Thoracic aorta (tissue), 2 donors: ENCODE measurements at regions not wholly inside any gene's neighbourhood (a gene's known extent, or its start where the extent isn't known, plus 50 kb on each side); places are given as distances from the start of the nearest gene placed in this dataset.

ENCODE experiments used
- ATAC-seq: fragments of 150-250 bp; one replicate; pipeline ENCODE4 v1.8.0; 2017; ENCODE audit warnings: low read depth; ENCODE audit not compliant: insufficient number of reproducible peaks, low FRiP score
- DNase-seq: peaks from one replicate; pipeline ENCODE4 v3.0.0-alpha.2; 2020; ENCODE audit warnings: low spot score
- H3K27ac ChIP-seq, 2 donors: fragments of 200-600 bp; sonication (generic); 1 replicate in 1 of 2; 2 replicates in 1 of 2; pipeline ENCODE4 v1.5.1; 2016; ENCODE audit warnings: mild to moderate bottlenecking in 2 of 2, moderate library complexity in 2 of 2
- H3K27me3 ChIP-seq: fragments of 200-600 bp; sonication (generic); replicated peaks from 2 replicates; pipeline ENCODE4 v1.6.0; 2016; ENCODE audit warnings: mild to moderate bottlenecking; ENCODE audit not compliant: insufficient read depth
- H3K36me3 ChIP-seq: fragments of 200-600 bp; sonication (generic); one replicate; pipeline ENCODE4 v1.5.1; 2016
- H3K4me1 ChIP-seq, 2 donors: fragments of 200-600 bp; sonication (generic); 1 replicate in 1 of 2; 2 replicates in 1 of 2; pipeline versions ENCODE4 v1.5.1 to v1.6.0; 2016; ENCODE audit warnings: low read depth in 2 of 2, mild to moderate bottlenecking in 1 of 2; ENCODE audit not compliant: control insufficient read depth in 1 of 2
- H3K4me3 ChIP-seq: fragments of 200-600 bp; sonication (generic); 2 replicates; pipeline ENCODE4 v1.5.1; 2016; ENCODE audit warnings: mild to moderate bottlenecking
- H3K9me3 ChIP-seq: fragments of 200-600 bp; sonication (generic); 2 replicates; pipeline ENCODE4 v1.5.1; 2016
- TF ChIP-seq, protein P1 (sequence below): fragments of 200-600 bp; sonication (generic); IDR thresholded peaks from one replicate; pipeline ENCODE4 v1.5.1; 2019; ENCODE audit warnings: antibody characterized with exemption

DNA sequence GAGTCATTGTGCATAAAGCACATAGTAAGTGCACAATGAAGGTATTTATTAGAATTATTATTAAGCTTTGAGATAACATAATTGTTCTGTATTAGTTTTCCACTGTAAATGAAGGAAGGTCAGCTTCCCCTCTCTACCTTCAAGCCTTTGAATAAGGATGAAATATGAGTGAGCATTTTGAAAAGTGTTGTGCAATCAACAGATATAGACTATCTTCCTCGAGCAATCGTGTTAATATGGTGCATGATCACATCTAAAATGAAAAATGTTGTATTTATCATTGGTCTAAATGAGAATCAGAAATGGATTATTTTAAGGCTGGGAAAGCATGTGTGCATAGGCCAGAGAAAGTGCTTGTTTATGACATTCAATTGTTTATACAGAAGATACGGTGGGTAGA lies 1474.6 kb upstream of the TENM3 start:
- TF ChIP-seq, protein P1, sequence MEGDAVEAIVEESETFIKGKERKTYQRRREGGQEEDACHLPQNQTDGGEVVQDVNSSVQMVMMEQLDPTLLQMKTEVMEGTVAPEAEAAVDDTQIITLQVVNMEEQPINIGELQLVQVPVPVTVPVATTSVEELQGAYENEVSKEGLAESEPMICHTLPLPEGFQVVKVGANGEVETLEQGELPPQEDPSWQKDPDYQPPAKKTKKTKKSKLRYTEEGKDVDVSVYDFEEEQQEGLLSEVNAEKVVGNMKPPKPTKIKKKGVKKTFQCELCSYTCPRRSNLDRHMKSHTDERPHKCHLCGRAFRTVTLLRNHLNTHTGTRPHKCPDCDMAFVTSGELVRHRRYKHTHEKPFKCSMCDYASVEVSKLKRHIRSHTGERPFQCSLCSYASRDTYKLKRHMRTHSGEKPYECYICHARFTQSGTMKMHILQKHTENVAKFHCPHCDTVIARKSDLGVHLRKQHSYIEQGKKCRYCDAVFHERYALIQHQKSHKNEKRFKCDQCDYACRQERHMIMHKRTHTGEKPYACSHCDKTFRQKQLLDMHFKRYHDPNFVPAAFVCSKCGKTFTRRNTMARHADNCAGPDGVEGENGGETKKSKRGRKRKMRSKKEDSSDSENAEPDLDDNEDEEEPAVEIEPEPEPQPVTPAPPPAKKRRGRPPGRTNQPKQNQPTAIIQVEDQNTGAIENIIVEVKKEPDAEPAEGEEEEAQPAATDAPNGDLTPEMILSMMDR, result no peak
- no peaks in the 10 kb centered on the region for H3K27me3 ChIP-seq
- no peaks in the 10 kb centered on the region for H3K36me3 ChIP-seq
- ATAC-seq (no peak), DNase-seq (no peak)
- no peaks in the 10 kb centered on the region for H3K9me3 ChIP-seq
- no peaks in the 10 kb centered on the region for H3K4me1 ChIP-seq
- H3K27ac ChIP-seq, result no peak overlapping the region
- no peak overlapping the region for H3K4me3 ChIP-seq

DNA sequence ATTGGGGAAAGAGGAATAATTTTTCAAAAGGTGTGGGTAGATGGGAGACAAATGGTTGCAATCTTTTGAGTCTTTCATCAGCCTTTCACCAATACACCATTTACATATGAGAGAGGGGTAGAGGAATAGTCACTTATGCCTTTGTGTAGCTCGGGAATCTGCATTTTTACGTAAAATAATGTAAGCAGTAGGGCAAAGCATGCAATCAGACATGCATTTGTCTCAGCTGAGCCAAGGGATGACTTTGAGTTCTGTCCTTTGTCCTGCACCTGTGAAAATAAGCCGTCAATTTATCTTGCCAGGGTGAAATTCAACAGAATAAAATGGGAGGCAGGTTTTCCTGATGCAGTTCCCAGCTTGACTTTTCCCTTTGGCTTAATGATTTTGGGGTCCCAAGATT lies 1473.4 kb upstream of the TENM3 start:
- TF ChIP-seq, protein P1, result no peak
- no peak overlapping the region for H3K4me3 ChIP-seq
- ATAC-seq (no peak), DNase-seq (no peak)
- no peaks in the 10 kb centered on the region for H3K4me1 ChIP-seq
- H3K36me3 ChIP-seq, result no peaks in the 10 kb centered on the region
- no peaks in the 10 kb centered on the region for H3K27me3 ChIP-seq
- H3K9me3 ChIP-seq, result no peaks in the 10 kb centered on the region
- H3K27ac ChIP-seq, result no peak overlapping the region

DNA sequence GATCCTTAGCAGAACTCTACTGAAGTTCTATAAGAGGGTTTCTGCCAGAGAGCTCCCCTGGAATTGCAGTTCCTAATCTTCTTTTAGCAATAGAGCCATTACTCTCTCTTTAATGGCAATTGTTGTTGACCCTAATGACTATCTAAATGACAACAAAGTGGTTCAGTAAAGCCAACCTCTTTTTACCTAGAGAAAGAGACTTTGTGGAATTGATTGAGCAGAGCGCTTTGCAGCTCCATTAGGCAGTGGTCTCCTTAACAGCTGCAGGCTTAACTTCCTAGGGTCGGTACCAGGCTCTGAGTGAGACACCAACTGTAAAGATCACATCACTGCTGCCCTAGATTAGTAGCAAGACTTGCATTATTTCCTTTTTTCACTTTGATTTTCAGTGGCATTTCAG lies 1472.9 kb upstream of the TENM3 start:
- no peak overlapping the region for H3K4me3 ChIP-seq
- H3K4me1 ChIP-seq, result no peaks in the 10 kb centered on the region
- H3K27ac ChIP-seq, result no peak overlapping the region
- H3K36me3 ChIP-seq, result no peaks in the 10 kb centered on the region
- DNase-seq, result no peak
- TF ChIP-seq, protein P1, result no peak
- H3K9me3 ChIP-seq, result no peaks in the 10 kb centered on the region
- ATAC-seq, result no peak
- H3K27me3 ChIP-seq, result no peaks in the 10 kb centered on the region

DNA sequence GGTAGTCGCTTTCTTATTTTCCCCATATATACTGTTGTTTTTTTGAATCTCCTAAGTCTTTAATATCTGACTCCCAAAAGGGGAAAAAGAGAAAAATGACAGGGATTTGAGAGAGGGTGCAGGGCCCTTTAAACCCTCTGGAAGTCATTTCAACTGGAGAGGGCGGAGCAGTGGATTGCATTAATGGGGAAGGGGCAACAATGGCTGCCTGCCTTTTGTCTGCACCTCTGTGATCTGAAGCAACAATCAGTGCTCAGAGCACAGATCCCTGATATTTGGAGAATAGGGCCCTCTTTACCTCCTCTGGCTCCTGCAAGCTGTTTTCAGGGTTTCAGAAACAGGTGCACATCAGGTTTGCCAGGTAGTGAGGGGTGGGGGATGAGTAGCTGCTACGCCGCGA lies 1458.3 kb upstream of the TENM3 start:
- no peaks in the 10 kb centered on the region for H3K27me3 ChIP-seq
- H3K9me3 ChIP-seq, result no peaks in the 10 kb centered on the region
- TF ChIP-seq, protein P1, result no peak
- no peaks in the 10 kb centered on the region for H3K4me1 ChIP-seq
- ATAC-seq, result no peak
- H3K27ac ChIP-seq, result no peak overlapping the region
- H3K4me3 ChIP-seq, result no peak overlapping the region
- no peak for DNase-seq
- H3K36me3 ChIP-seq, result no peaks in the 10 kb centered on the region

DNA sequence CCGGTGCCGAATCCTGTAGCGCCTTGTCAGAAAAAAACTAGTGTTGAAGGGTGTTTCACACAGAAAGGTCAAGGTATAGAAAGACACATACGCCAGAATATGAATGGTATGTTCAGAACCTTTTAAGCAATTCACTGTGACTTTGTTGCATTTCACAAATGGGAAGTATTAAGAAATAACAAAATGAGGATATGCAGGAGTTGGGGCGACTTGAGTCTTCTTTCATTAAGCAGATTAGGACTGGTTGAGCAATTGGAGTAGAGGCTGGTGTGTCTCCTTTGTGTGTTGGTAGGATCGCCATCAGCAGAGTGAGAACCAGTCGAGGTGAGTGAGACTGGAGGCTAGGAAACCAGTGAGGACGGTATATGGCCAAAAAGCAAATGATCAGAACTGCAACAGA lies 1454.5 kb upstream of the TENM3 start:
- ATAC-seq (no peak), DNase-seq (no peak)
- H3K4me3 ChIP-seq, result no peak overlapping the region
- no peaks in the 10 kb centered on the region for H3K36me3 ChIP-seq
- no peak overlapping the region for H3K27ac ChIP-seq
- H3K9me3 ChIP-seq, result no peaks in the 10 kb centered on the region
- H3K4me1 ChIP-seq, result no peaks in the 10 kb centered on the region
- TF ChIP-seq, protein P1, result no peak
- no peaks in the 10 kb centered on the region for H3K27me3 ChIP-seq
